ENCODE measurements at regions not wholly inside any gene's neighbourhood (a gene's known extent, or its start where the extent isn't known, plus 50 kb on each side); places are given as distances from the start of the nearest gene placed in this dataset.

DNA sequence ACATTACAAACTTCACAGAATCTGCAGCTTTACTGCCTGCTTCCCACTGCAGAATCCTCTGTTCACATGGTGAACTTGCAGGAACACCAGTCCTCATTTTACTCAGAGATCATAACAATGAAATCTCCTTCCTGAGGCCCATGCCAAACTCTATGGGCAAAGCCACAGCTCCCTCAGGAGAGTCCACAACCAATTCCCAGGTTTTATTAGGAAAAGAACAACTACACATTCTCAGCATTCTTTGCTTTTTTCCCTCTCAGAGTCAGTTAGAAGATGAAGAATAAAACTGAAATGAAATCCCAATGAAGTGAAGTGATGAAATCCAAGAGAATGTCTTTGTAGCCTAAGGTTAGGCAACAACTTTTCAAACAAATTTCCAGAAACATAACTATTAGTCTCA, 233.7 kb downstream of the DSEL start (continued):
- TF ChIP-seq NANOG (IDR thresholded peaks at IDR 0.05; ENCODE audit: insufficient read depth, low read depth, low read length, poor library complexity, severe bottlenecking), result no peak
- no peak for TF ChIP-seq GABPA (IDR thresholded peaks at IDR 0.05; ENCODE audit: borderline replicate concordance, insufficient read depth, low read length)

Data from H1 (cell line).